B cell (primary cell): ENCODE measurements at regions not wholly inside any gene's neighbourhood (a gene's known extent, or its start where the extent isn't known, plus 50 kb on each side); places are given as distances from the start of the nearest gene placed in this dataset.

ENCODE experiments used
- ATAC-seq: fragments of 200-7000 bp; cut with Tn5 transposase; one replicate; pipeline ENCODE4 v1.10.0; 2021; ENCODE audit warnings: low read depth, mild to moderate bottlenecking, moderate number of reproducible peaks, moderate library complexity
- CTCF ChIA-PET: fragments of 350-600 bp; sonication (Branson Sonifier 250); formaldehyde crosslinking; loops from one replicate; lab custom pipeline; 2021; ENCODE audit warnings: antibody characterized with exemption, inconsistent platforms; lab: Charles Lee
- POLR2A ChIA-PET: fragments of 350-600 bp; sonication (Branson Sonifier 250); formaldehyde crosslinking; loops from one replicate; lab custom pipeline; 2021; ENCODE audit warnings: antibody characterized with exemption; lab: Charles Lee
- DNase-seq: peaks from one replicate; pipeline ENCODE4 v3.0.0; 2013
- H2AFZ ChIP-seq: 2 replicates; pipeline ENCODE4 v1.6.1; 2012; ENCODE audit warnings: mild to moderate bottlenecking, low read depth, low read length; ENCODE audit not compliant: insufficient read depth, poor library complexity, severe bottlenecking
- H3K27ac ChIP-seq, 2 donors: 1 replicate in 1 of 2; 2 replicates in 1 of 2; pipeline ENCODE4 v1.5.1; 2012 to 2013; ENCODE audit warnings: low read length in 2 of 2, mild to moderate bottlenecking in 2 of 2, moderate library complexity in 1 of 2
- H3K27me3 ChIP-seq, 4 experiments: fragments of 200-600 bp in 1 of 4; sonication (generic) in 1 of 4; replicated peaks in 1 of 4; 1 replicate in 2 of 4; 2 replicates in 2 of 4; pipeline versions ENCODE4 v1.6.1 to v1.7.0; 2013 to 2016; ENCODE audit warnings: low read length in 3 of 4, mild to moderate bottlenecking in 2 of 4, mixed read lengths in 1 of 4, moderate library complexity in 1 of 4; ENCODE audit not compliant: insufficient read depth in 4 of 4, control insufficient read depth in 3 of 4; ENCODE audit errors: control extremely low read depth in 1 of 4
- H3K36me3 ChIP-seq, 2 experiments: replicated peaks in 1 of 2; 1 replicate in 1 of 2; 2 replicates in 1 of 2; pipeline versions ENCODE4 v1.6.1 to v1.7.1; 2013; ENCODE audit warnings: low read length in 1 of 2; ENCODE audit not compliant: insufficient read depth in 2 of 2, control insufficient read depth in 1 of 2; ENCODE audit errors: control extremely low read depth in 1 of 2, extremely low read depth in 1 of 2
- H3K4me1 ChIP-seq, 2 donors: fragments of 200-600 bp in 1 of 2; sonication (generic) in 1 of 2; 1 replicate in 1 of 2; 2 replicates in 1 of 2; pipeline versions ENCODE4 v1.5.1 to v1.6.1; 2013 to 2017; ENCODE audit warnings: low read length in 2 of 2; ENCODE audit not compliant: control insufficient read depth in 2 of 2, insufficient read depth in 2 of 2
- H3K4me2 ChIP-seq: replicated peaks from 2 replicates; pipeline ENCODE3; 2012; ENCODE audit warnings: mild to moderate bottlenecking, low read depth, low read length; ENCODE audit not compliant: poor library complexity, severe bottlenecking
- H3K4me3 ChIP-seq, 5 experiments: fragments of 200-600 bp in 1 of 5; sonication (generic) in 1 of 5; 1 replicate in 3 of 5; 2 replicates in 2 of 5; pipeline versions ENCODE4 v1.5.1 to v1.7.0; 2011 to 2016; ENCODE audit warnings: low read length in 4 of 5, mild to moderate bottlenecking in 4 of 5, low read depth in 2 of 5, control low read depth in 1 of 5, moderate library complexity in 1 of 5; ENCODE audit not compliant: insufficient read depth in 1 of 5; ENCODE audit errors: control extremely low read depth in 1 of 5, extremely low read depth in 1 of 5
- H3K79me2 ChIP-seq: fragments of 200-600 bp; sonication (generic); one replicate; pipeline ENCODE4 v1.6.0; 2016; ENCODE audit warnings: low read length; ENCODE audit not compliant: control insufficient read depth, insufficient read depth
- H3K9ac ChIP-seq: fragments of 200-600 bp; sonication (generic); 2 replicates; pipeline ENCODE4 v1.6.1; 2017; ENCODE audit warnings: mild to moderate bottlenecking, low read length, moderate library complexity
- H3K9me3 ChIP-seq, 3 donors: one replicate each; pipeline versions ENCODE4 v1.6.1 to v1.7.1; 2013; ENCODE audit warnings: low read length in 2 of 3; ENCODE audit not compliant: control insufficient read depth in 2 of 3, insufficient read depth in 1 of 3; ENCODE audit errors: control extremely low read depth in 1 of 3
- H4K20me1 ChIP-seq: 2 replicates; pipeline ENCODE4 v1.6.0; 2012; ENCODE audit warnings: mild to moderate bottlenecking, low read length; ENCODE audit not compliant: insufficient read depth, control insufficient read depth, poor library complexity, severe bottlenecking
- H3K27ac Mint-ChIP-seq: one replicate; pipeline ENCODE4 v1.8.0; 2021; ENCODE audit warnings: mixed read lengths
- H3K27me3 Mint-ChIP-seq: one replicate; pipeline ENCODE4 v1.8.0; 2021; ENCODE audit warnings: mixed read lengths
- H3K4me1 Mint-ChIP-seq: one replicate; pipeline ENCODE4 v1.8.0; 2021; ENCODE audit warnings: mixed read lengths
- H3K4me3 Mint-ChIP-seq: one replicate; pipeline ENCODE4 v1.8.0; 2021; ENCODE audit warnings: mixed read lengths
- H3K9me3 Mint-ChIP-seq: one replicate; pipeline ENCODE4 v1.8.0; 2022; ENCODE audit warnings: mixed read lengths; ENCODE audit not compliant: insufficient read depth
- CTCF ChIP-seq: fragments of 200-600 bp; IDR thresholded peaks from one replicate; pipeline ENCODE4 v1.8.0; 2022; ENCODE audit warnings: antibody characterized with exemption, mild to moderate bottlenecking
- EZH2 ChIP-seq: IDR thresholded peaks from 2 replicates; pipeline ENCODE4 v1.6.1; 2012; ENCODE audit warnings: borderline replicate concordance, low read depth, mild to moderate bottlenecking, moderate library complexity, low read length; ENCODE audit not compliant: insufficient read depth, poor library complexity, severe bottlenecking
- WGBS: methylation state at CpG from one replicate; pipeline ENCODE4 v1.1.5; 2013; ENCODE audit warnings: missing lambda C conversion rate; ENCODE audit not compliant: insufficient coverage; 5-methylcytosine and 5-hydroxymethylcytosine counted together
- intact Hi-C: fragments of 100-400 bp; cut with micrococcal nuclease; formaldehyde crosslinking; loops from one replicate; pipeline ENCODE4 v1.10.0; 2022

DNA sequence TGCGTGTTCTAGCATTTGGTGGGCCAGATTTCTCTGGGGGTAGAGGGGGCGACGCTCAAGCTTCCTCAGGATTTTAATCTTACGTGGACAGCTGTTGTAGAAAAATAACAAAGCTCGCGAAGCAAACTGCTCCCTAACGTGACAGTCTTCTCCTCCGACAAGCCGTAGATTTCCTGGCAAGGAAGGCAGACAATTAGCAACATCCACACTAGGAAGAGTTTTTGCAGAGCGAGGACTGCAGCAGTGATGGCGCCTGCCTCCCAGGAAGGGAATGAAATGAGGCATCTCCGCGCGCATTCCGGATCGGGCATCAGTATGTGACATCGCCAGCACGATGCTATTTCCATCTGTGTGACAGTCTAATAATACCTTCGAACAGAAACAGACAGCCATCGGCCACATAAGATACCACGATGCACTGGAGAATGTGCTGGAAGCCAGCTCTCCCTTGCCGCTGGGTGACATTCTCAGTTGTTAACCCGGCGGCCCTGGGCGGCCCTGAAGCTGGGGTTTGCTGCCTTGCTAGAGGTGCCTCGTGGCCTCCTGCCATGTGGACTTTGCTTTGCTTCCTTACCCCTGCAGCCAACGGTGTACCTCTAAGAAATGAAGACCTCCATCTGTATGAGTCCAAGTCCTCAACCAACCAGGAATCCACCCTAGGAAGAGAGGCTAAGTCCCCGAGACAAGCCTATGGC is 101.8 kb upstream of the AGAP1 start:
- no peak overlapping the region for H2AFZ ChIP-seq
- DNase-seq, result no peak
- Mint-ChIP-seq H3K9me3 (peaks cover 7% of the 10 kb centered on the region), H3K4me3 (no peak overlapping the region), H3K4me1 (peaks cover 7% of the 10 kb centered on the region), H3K27ac (no peak overlapping the region), H3K27me3 (peaks cover 9% of the 10 kb centered on the region)
- no peak overlapping the region for H3K4me2 ChIP-seq
- peaks cover 0 to 31% (median 0%) of the 10 kb centered on the region in 3 donors for H3K9me3 ChIP-seq
- H4K20me1 ChIP-seq, result no peaks in the 10 kb centered on the region
- no peaks in the 10 kb centered on the region for H3K4me1 ChIP-seq
- H3K27ac ChIP-seq, result no peak overlapping the region
- ATAC-seq, result no peak
- H3K9ac ChIP-seq, result no peak overlapping the region
- WGBS, result 93% methylated on average over 28 of the region's 28 CpGs
- H3K79me2 ChIP-seq, result no peaks in the 10 kb centered on the region
- POLR2A ChIA-PET, result no interaction called here
- no peaks in the 10 kb centered on the region for H3K36me3 ChIP-seq
- intact Hi-C loops, result no loop called here
- H3K27me3 ChIP-seq, result peaks cover 0 to 4% (median 1%) of the 10 kb centered on the region in 4 experiments
- H3K4me3 ChIP-seq, result no peak overlapping the region
- CTCF ChIA-PET, result no interaction called here
- TF ChIP-seq EZH2 (no peak), CTCF (no peak)

DNA sequence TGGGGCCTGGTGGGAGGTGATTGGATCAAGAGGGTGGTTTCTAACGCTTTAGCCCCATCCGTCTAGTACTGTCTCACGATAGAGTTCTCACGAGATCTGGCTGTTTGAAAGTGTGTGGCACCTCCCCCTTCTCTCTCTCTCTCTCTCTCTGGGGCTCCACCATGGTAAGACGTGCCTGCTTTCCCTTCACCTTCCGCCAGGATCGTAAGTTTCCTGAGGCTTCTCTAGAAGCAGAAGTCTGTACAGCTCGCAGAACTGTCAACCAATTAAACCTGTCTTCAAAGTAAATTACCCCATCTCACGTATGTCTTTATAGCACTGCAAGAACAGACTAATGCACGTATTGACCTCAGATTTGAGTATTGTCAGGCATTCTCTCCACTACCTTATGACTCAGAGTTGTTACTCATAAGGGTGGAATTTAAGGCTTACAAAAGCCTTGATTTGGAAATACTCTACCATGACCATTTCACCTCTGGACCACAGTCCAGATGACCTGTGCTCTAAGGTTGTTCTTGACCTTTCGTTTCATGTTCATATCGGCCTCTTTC is 99.5 kb upstream of the AGAP1 start:
- ChIA-PET CTCF (no interaction called here), POLR2A (no interaction called here)
- WGBS, result 88% methylated on average over 9 of the region's 12 CpGs
- H3K4me2 ChIP-seq, result no peak overlapping the region
- peaks cover 3% of the 10 kb centered on the region for H3K9me3 Mint-ChIP-seq
- DNase-seq (no peak), ATAC-seq (no peak)
- intact Hi-C loops, result no loop called here
- peaks cover 7% of the 10 kb centered on the region for H3K4me1 Mint-ChIP-seq
- H4K20me1 ChIP-seq, result no peaks in the 10 kb centered on the region
- TF ChIP-seq CTCF (no peak), EZH2 (no peak)
- no peaks in the 10 kb centered on the region for H3K36me3 ChIP-seq
- peaks cover 0 to 27% (median 0%) of the 10 kb centered on the region in 3 donors for H3K9me3 ChIP-seq
- no peak overlapping the region for H3K27ac ChIP-seq
- no peak overlapping the region for H3K9ac ChIP-seq
- no peaks in the 10 kb centered on the region for H3K4me1 ChIP-seq
- H3K27ac Mint-ChIP-seq, result no peak overlapping the region
- H3K4me3 Mint-ChIP-seq, result no peak overlapping the region
- H2AFZ ChIP-seq, result no peak overlapping the region
- peaks cover 0 to 4% (median 1%) of the 10 kb centered on the region in 4 experiments for H3K27me3 ChIP-seq
- H3K79me2 ChIP-seq, result no peaks in the 10 kb centered on the region
- H3K27me3 Mint-ChIP-seq, result peaks cover 13% of the 10 kb centered on the region
- H3K4me3 ChIP-seq, result no peak overlapping the region
